CD4-positive, alpha-beta memory T cell (primary cell): ENCODE measurements at regions not wholly inside any gene's neighbourhood (a gene's known extent, or its start where the extent isn't known, plus 50 kb on each side); places are given as distances from the start of the nearest gene placed in this dataset.
"Not testable (repeated sequence)": the region's sequence is repeated elsewhere in the genome, so short reads cannot be mapped to it uniquely, and the experiment has no call there.

Experiments
- CTCF ChIA-PET: fragments of 350-600 bp; sonication (Branson Sonifier 250); formaldehyde crosslinking; loops from one replicate; lab custom pipeline; 2021; ENCODE audit warnings: inconsistent platforms; ENCODE audit not compliant: partially characterized antibody; lab: Charles Lee
- POLR2A ChIA-PET: fragments of 350-600 bp; sonication (Branson Sonifier 250); formaldehyde crosslinking; loops from one replicate; lab custom pipeline; 2021; ENCODE audit not compliant: partially characterized antibody; lab: Charles Lee
- DNase-seq, 5 donors: peaks; one replicate each; pipeline versions ENCODE4 v3.0.0 to v3.0.0-alpha.2; 2020 to 2022; ENCODE audit warnings: mixed read lengths in 1 of 5
- H3K27ac ChIP-seq: one replicate; pipeline ENCODE4 v1.7.0; 2013; ENCODE audit warnings: low read depth, low read length
- H3K27me3 ChIP-seq: 2 replicates; pipeline ENCODE4 v1.7.0; 2013; ENCODE audit warnings: mild to moderate bottlenecking, low read length, moderate library complexity; ENCODE audit not compliant: insufficient read depth
- H3K36me3 ChIP-seq: 2 replicates; pipeline ENCODE4 v1.7.0; 2013; ENCODE audit warnings: mild to moderate bottlenecking, low read length, moderate library complexity; ENCODE audit not compliant: insufficient read depth
- H3K4me1 ChIP-seq: 2 replicates; pipeline ENCODE4 v1.7.0; 2013; ENCODE audit warnings: mild to moderate bottlenecking, low read length, moderate library complexity; ENCODE audit not compliant: insufficient read depth
- H3K4me3 ChIP-seq, 2 donors: one replicate each; pipeline ENCODE4 v1.7.0; 2013; ENCODE audit warnings: low read length in 2 of 2, mild to moderate bottlenecking in 1 of 2
- H3K9me3 ChIP-seq, 2 donors: one replicate each; pipeline ENCODE4 v1.7.0; 2013; ENCODE audit warnings: low read length in 2 of 2, control low read depth in 1 of 2; ENCODE audit not compliant: control insufficient read depth in 1 of 2
- H3K27ac Mint-ChIP-seq, 7 donors: one replicate each; pipeline ENCODE4 v1.8.0; 2020 to 2021; ENCODE audit warnings: mixed read lengths in 7 of 7, mild to moderate bottlenecking in 6 of 7, inconsistent platforms in 3 of 7, moderate library complexity in 3 of 7
- H3K27me3 Mint-ChIP-seq, 2 donors: one replicate each; pipeline ENCODE4 v1.8.0; 2020 to 2021; ENCODE audit warnings: mixed read lengths in 2 of 2
- H3K36me3 Mint-ChIP-seq, 2 donors: one replicate each; pipeline ENCODE4 v1.8.0; 2020 to 2021; ENCODE audit warnings: mixed read lengths in 2 of 2, inconsistent platforms in 1 of 2, mild to moderate bottlenecking in 1 of 2
- H3K4me1 Mint-ChIP-seq, 4 donors: one replicate each; pipeline ENCODE4 v1.8.0; 2020 to 2021; ENCODE audit warnings: mixed read lengths in 4 of 4, mild to moderate bottlenecking in 1 of 4
- H3K4me3 Mint-ChIP-seq, 8 donors: one replicate each; pipeline ENCODE4 v1.8.0; 2020 to 2021; ENCODE audit warnings: mixed read lengths in 8 of 8, mild to moderate bottlenecking in 7 of 8, moderate library complexity in 6 of 8, inconsistent platforms in 3 of 8
- H3K9me3 Mint-ChIP-seq, 8 donors: one replicate each; pipeline ENCODE4 v1.8.0; 2020 to 2021; ENCODE audit warnings: mixed read lengths in 8 of 8, mild to moderate bottlenecking in 5 of 8, inconsistent platforms in 3 of 8, moderate library complexity in 1 of 8
- intact Hi-C: fragments of 100-400 bp; cut with micrococcal nuclease; formaldehyde crosslinking; loops from one replicate; pipeline ENCODE4 v1.15.1; 2023

DNA sequence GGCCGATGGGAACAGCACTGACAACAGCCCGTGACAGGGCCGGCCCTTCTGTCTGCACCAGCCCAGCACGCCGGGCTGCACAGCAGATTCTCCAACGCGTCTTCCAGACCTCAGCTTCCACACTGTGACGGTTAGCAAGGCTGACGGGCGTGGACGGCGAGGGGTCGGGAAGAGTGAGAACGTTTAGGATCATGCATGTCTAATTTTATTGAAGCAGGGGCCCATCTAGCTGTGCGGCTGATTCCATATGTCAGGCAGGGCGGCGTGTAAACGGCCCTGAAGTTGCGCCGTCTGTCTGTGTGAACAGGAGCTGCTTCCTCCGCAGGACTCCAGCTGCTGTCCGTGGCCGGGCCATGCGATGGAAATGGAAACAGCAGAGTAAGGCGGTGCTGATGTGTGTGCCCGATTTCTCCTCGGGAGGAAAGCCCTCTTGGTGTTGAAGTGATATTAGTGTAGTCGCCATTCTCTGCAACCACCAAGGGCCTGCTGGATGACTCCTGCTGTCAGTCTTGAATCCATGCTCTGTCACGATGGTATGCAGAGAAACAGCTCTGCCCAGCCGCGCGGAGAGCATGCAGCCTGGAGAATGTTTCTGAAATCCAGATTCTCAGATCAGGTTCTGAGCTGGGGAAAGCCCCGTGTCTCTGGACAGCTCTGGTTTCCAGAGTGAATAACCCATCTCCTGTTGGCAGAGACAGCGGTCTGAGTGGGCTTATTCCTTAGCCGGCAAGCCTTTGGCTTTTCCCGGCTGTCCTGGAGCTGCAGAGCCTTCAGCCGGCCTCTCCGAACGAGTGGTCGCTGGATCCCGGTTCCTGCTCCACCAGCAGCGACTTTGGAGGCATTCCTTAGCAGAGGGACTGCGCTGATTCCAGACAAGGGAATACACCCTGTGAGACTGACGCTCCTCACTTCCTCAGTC lies 158.1 kb upstream of the UBE3A start:
- no peak overlapping the region for H3K27ac ChIP-seq
- Mint-ChIP-seq H3K4me3 (no peak overlapping the region), H3K9me3 (peaks cover 0 to 15% (median under 1%) of the 10 kb centered on the region in 8 donors), H3K4me1 (no peaks in the 10 kb centered on the region), H3K36me3 (peaks cover 0 to 1% of the 10 kb centered on the region in 2 donors), H3K27me3 (peaks cover 1 to 2% of the 10 kb centered on the region in 2 donors), H3K27ac (no peak overlapping the region)
- no peaks in the 10 kb centered on the region for H3K27me3 ChIP-seq
- no peaks in the 10 kb centered on the region for H3K9me3 ChIP-seq
- ChIA-PET POLR2A (no interaction called here), CTCF (interaction anchor here (0.5 kb wide), 1 partner anchor 88 kb away, joined by 5 read pairs; no protein-coding TSS in a partner anchor)
- no peak overlapping the region for H3K4me3 ChIP-seq
- intact Hi-C loops: no loop called here
- DNase-seq: no peak
- H3K4me1 ChIP-seq: no peaks in the 10 kb centered on the region
- no peaks in the 10 kb centered on the region for H3K36me3 ChIP-seq

DNA sequence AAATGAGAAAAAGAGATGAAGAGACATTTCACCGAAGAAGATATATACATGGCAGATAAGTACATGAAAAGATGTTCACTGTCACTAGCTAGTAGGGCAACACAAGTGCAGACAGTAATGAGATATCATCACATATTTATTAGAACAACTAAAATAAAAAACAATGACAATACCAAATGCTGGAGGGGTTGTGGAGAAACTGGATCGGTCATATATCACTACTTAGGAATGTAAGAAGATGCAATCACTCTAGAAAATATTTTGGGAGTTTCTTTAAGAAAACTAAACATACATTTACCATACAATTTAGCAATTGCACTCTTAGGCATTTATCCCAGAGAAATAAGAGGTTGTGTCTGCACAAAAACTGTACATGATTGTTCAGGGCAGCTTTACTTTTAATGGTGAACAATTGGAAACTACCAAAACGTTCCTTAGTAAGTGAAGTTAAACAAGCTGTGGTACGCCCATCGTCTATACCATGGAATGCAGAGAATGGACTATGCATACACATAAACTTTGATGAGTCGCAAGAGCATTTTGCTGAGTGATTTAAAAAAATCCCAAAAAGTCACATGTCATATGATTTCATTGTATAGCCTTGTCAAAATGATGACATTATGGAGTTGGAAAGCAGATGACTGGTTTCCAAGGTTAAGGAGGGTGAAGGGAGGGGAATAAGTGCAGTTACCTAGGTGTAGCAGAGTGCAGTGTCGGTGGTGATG lies 149.0 kb upstream of the UBE3A start:
- Mint-ChIP-seq H3K27me3 (peaks cover 0 to 2% of the 10 kb centered on the region in 2 donors), H3K27ac (no peak overlapping the region), H3K4me3 (no peak overlapping the region), H3K4me1 (no peaks in the 10 kb centered on the region), H3K9me3 (peaks cover 0 to 30% (median 11%) of the 10 kb centered on the region in 8 donors), H3K36me3 (no peaks in the 10 kb centered on the region)
- CTCF ChIA-PET: no interaction called here
- Histone ChIP-seq H3K4me3 (no peak overlapping the region), H3K36me3 (no peaks in the 10 kb centered on the region), H3K27me3 (no peaks in the 10 kb centered on the region), H3K4me1 (no peaks in the 10 kb centered on the region), H3K27ac (no peak overlapping the region), H3K9me3 (no peaks in the 10 kb centered on the region)
- no peak for DNase-seq
- intact Hi-C loops: no loop called here
- POLR2A ChIA-PET: no interaction called here

DNA sequence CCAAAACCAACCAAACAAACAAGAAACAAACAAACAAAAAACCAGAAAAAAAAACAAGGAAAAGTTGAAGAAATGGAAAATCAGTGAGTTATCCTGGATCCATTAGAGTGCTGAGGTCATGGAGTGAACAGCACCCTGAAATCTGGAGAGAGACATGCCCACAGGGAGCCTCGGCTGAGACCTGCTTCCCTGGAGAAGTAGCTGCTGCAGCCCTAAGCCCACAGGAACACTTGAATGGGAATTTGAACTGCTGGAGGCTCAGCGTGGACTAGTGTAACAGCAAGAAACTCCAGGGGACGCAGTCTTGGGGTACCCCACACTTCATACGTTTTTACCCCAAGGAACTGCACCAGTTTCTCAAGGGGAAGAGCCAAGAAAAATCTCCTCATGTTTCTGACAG lies 144.1 kb upstream of the UBE3A start:
- POLR2A ChIA-PET: no interaction called here
- no peak for DNase-seq
- H3K9me3 Mint-ChIP-seq: peaks cover 0 to 30% (median 16%) of the 10 kb centered on the region in 8 donors

DNA sequence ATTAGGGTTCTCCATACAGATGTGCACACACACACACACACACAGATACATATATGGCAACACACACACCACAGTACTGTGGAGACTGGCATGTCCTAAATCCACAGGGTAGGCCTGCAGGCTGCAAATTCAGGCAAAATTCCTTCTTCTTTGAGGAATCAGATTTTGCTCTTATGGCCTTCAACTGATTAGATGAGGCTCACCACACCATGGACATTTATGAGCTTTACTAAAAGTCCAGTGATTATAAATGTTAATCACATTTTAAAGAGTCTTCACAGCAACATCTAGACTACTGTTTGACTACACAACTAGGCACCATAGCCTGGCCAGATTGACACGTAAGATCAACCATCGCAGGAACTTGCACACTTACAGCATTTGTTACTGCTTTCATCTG lies 140.3 kb upstream of the UBE3A start:
- no peak overlapping the region for H3K4me3 ChIP-seq
- H3K4me1 Mint-ChIP-seq: peaks cover 0 to 1% (median 0%) of the 10 kb centered on the region in 4 donors

More for the DNA sequence above, 144.1 kb upstream of the UBE3A start:
- no peak overlapping the region for H3K4me3 Mint-ChIP-seq
- Histone ChIP-seq H3K4me3 (no peak overlapping the region), H3K27ac (no peak overlapping the region), H3K27me3 (peaks cover 3% of the 10 kb centered on the region), H3K4me1 (no peaks in the 10 kb centered on the region), H3K36me3 (no peaks in the 10 kb centered on the region), H3K9me3 (no peaks in the 10 kb centered on the region)
- intact Hi-C loops: no loop called here
- peaks cover 0 to 1% (median 0%) of the 10 kb centered on the region in 4 donors for H3K4me1 Mint-ChIP-seq
- H3K27me3 Mint-ChIP-seq: peaks cover 1 to 4% of the 10 kb centered on the region in 2 donors
- H3K27ac Mint-ChIP-seq: no peak overlapping the region
- CTCF ChIA-PET: no interaction called here
- H3K36me3 Mint-ChIP-seq: no peaks in the 10 kb centered on the region

DNA sequence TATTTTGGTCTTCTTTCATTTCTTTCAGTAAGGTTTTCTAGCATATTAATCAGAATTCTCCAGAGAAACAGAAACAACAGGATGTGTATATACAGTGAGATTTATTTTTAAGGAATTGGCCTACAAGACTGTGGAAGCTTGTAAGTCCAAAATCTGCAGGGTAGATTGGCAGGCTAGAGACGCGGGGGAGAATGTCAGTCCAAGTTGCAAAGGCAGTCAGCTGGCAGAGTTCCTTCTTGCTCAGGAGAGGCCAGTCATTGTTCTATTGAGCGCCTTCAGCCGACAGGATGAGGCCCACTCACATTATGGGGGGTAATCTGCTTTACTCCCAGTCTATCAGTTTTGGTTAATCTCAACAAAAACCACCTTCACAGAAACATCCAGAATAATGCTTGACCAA lies 133.4 kb upstream of the UBE3A start:
- intact Hi-C loops: no loop called here
- H3K36me3 ChIP-seq: no peaks in the 10 kb centered on the region
- ChIA-PET CTCF (no interaction called here), POLR2A (no interaction called here)
- DNase-seq: no peak
- no peak overlapping the region for H3K27ac ChIP-seq
- H3K4me3 ChIP-seq: no peak overlapping the region
- Mint-ChIP-seq H3K27me3 (peaks cover 3% of the 10 kb centered on the region in 2 donors), H3K4me1 (no peaks in the 10 kb centered on the region), H3K9me3 (peaks cover 0 to 8% (median 3%) of the 10 kb centered on the region in 8 donors), H3K4me3 (no peak overlapping the region), H3K36me3 (no peaks in the 10 kb centered on the region), H3K27ac (no peak overlapping the region)
- H3K9me3 ChIP-seq: no peaks in the 10 kb centered on the region
- no peaks in the 10 kb centered on the region for H3K4me1 ChIP-seq
- H3K27me3 ChIP-seq: no peaks in the 10 kb centered on the region

More for the DNA sequence above, 140.3 kb upstream of the UBE3A start:
- intact Hi-C loops: no loop called here
- Mint-ChIP-seq H3K27ac (no peak overlapping the region), H3K27me3 (peaks cover 1 to 7% of the 10 kb centered on the region in 2 donors), H3K9me3 (peaks cover 0 to 14% (median 8%) of the 10 kb centered on the region in 8 donors), H3K4me3 (no peak overlapping the region), H3K36me3 (no peaks in the 10 kb centered on the region)
- no peak overlapping the region for H3K27ac ChIP-seq
- peaks cover 3% of the 10 kb centered on the region for H3K27me3 ChIP-seq
- no peaks in the 10 kb centered on the region for H3K4me1 ChIP-seq
- CTCF ChIA-PET: no interaction called here
- POLR2A ChIA-PET: no interaction called here
- H3K36me3 ChIP-seq: no peaks in the 10 kb centered on the region
- no peaks in the 10 kb centered on the region for H3K9me3 ChIP-seq
- DNase-seq: no peak

DNA sequence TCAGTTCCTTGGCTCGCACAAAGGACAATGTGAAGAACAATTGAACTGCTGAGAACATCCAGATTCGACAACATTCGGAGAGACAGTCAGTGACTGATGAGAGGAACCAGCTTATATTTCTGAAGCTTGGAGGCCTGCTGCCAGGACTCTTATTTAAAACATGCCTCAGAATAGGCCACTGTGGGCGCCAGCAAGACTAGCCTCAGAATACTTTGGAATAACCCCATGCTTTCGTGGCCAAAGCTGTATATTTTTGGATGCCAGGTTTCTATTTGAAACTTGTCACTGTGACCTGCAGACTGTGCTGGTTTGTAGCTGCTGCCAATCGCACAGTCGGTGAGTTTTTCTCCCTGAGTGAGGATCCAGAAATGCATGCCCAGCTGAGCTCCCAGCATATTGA lies 129.9 kb upstream of the UBE3A start:
- Histone ChIP-seq H3K27ac (no peak overlapping the region), H3K9me3 (no peaks in the 10 kb centered on the region), H3K27me3 (no peaks in the 10 kb centered on the region), H3K36me3 (no peaks in the 10 kb centered on the region), H3K4me3 (no peak overlapping the region), H3K4me1 (no peaks in the 10 kb centered on the region)
- Mint-ChIP-seq H3K4me3 (no peak overlapping the region), H3K27ac (no peak overlapping the region), H3K4me1 (no peaks in the 10 kb centered on the region), H3K36me3 (no peaks in the 10 kb centered on the region), H3K9me3 (peaks cover 0 to 11% (median 3%) of the 10 kb centered on the region in 8 donors), H3K27me3 (peaks cover 0 to 3% of the 10 kb centered on the region in 2 donors)
- intact Hi-C loops: no loop called here
- CTCF ChIA-PET: no interaction called here
- POLR2A ChIA-PET: no interaction called here
- no peak for DNase-seq

DNA sequence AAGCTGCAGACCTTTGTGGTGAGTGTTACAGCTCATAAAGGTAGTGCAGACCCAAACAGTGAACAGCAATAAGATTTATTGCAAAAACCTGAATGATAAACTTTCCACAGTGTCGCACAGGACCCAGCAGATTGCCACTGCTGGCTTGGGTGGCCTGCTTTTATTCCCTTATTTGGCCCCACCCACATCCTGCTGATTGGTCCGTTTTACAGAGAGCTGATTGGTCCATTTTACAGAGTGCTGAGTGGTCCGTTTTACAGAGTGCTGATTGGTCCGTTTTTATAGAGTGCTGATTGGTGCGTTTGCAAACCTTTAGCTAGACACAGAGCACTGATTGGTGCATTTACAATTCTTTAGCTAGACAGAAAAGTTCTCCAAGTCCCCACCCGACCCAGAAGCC lies 127.7 kb upstream of the UBE3A start:
- H3K27ac Mint-ChIP-seq, H3K4me3 Mint-ChIP-seq, H3K36me3 Mint-ChIP-seq, CTCF ChIA-PET, H3K4me3 ChIP-seq, DNase-seq, H3K36me3 ChIP-seq, H3K27me3 Mint-ChIP-seq, H3K27ac ChIP-seq, H3K9me3 ChIP-seq, POLR2A ChIA-PET, H3K27me3 ChIP-seq, H3K4me1 ChIP-seq, H3K4me1 Mint-ChIP-seq, intact Hi-C loops: not testable (repeated sequence)
- H3K9me3 Mint-ChIP-seq: peaks cover 0 to 16% (median 4%) of the 10 kb centered on the region in 8 donors
